Suppressor macrophage (primary cell): ENCODE measurements at regions not wholly inside any gene's neighbourhood (a gene's known extent, or its start where the extent isn't known, plus 50 kb on each side); places are given as distances from the start of the nearest gene placed in this dataset.
"Not testable (repeated sequence)": the region's sequence is repeated elsewhere in the genome, so short reads cannot be mapped to it uniquely, and the experiment has no call there.

ENCODE experiments used
- DNase-seq, 4 experiments: peaks; one replicate each; pipeline ENCODE4 v3.0.0-alpha.2; 2020 to 2022

DNA sequence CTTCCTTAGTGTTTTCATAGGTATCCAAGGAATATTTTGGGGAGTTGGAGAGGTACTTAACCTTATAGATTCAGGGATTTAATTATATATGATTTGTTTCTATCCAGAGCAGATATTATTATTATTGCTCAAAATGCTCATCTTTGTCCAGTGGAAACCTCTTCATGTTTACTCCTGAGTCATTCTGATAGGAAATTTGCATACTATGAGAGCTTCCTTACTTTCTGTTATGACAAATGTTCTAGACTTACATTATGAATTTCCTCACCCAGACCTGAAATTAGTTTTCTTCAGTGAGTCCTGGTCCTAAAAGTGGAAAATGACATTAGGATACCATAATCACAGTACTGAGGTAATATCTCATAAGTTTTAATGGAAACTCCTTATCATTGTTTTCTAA, 57.5 kb upstream of the PLPPR5 start:
- DNase-seq: no peak

DNA sequence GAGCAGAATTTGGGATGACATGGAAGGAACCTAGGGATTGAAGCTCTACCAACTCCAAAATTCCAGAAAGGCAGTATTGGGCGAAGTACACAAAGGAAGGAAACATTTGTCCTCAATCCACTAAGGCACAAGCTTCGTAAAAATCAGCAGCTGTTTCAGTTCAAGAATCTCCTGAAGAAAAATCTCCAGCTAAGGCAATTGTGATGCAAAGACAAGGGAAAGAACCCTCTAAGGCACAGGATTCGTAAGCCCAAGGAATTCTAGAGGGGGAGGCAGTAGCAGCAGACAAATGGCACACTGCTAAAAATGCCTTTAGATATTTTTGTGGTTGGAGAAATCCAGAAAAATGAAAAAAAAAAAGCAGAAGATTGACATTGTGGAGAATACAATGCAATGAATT, 64.5 kb upstream of the PLPPR5 start:
- no peak for DNase-seq

DNA sequence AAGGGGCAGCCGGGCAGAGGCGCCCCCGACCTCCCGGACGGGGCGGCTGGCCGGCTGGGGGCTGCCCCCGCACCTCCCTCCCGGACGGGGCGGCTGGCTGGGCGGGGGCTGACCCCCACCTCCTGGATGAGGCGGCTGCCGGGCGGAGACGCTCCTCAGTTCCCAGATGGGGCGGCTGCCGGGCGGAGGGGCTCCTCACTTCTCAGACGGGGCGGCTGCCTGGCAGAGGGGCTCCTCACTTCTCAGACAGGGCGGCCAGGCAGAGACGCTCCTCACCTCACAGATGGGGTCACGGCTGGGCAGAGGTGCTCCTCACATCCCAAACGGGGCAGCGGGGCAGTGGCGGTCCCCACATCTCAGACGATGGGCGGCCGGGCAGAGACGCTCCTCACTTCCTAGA, 73.9 kb upstream of the PLPPR5 start:
- not testable (repeated sequence) for DNase-seq

DNA sequence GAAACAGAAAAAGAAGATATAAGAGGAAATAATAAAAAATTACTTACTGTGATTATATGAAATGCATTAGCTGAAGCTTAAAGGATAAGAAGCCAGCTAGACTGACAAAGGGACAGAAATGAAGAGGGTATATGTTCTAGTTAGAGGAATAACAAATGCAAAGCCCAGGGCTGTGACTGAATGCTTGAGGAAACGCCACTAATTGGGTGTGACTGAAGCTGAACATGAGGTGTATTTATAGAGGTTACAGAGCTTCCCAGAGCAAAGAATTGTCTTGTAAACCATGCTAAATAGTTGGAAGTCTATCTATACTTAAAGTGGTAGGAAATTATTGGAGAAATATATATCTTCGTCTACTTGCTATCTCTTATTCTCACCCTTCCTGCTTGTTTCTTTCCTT, 77.7 kb upstream of the PLPPR5 start:
- DNase-seq: no peak

DNA sequence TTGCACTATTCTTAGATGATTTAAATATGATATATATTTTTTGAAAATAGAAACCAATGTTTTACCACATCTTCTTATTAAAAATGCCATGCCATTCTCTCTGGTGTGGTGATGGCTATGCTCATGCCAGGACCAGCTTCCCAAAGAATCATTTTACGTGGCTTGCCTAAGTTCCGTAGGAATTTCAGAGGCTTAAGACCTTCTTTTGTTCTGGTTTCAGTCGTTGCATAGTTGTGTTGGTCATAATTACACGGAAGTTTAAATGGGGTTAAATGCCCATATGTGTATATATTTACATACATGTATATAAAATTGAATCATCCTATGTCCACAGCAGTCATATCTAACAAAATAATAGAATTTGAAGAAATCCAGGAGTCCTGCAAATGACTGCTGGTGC, 78.7 kb upstream of the PLPPR5 start:
- no peak for DNase-seq

DNA sequence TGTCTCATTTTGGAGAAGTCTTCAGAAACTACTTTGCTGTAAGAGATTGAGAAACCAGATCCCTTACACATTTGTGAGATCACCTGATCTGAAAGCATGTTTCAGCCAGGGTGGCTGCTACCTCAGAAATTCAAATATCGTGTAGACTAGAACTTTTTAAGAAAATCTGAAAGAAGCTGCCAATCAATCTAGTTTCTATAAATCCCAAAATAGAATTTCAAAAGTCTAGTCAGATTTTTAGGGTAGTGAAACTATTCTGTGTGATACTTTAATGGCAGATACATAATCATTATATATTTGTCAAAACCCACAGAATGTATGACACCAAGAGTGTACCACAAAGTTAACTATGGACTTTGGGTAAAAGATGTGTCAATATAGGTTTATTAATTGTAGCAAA, 79.9 kb upstream of the PLPPR5 start:
- no peak for DNase-seq

DNA sequence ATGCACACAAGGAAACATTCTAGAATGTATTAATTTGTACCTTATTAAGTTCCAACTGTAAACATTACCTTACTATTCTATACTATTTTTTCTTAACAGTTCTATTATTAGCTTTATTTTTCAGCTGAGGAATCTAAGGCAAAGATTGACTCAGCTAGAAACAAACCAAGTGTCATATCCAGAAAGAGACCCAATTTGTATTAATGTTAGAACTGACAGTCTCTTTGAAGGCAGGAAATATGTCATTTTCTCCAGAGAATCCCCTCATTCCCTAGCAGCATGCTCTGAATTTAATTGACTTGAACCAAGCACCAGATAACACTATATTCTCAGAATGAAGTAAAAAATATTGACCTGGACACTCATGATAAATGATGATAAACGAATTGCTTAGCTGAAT, 81.4 kb upstream of the PLPPR5 start:
- DNase-seq: no peak

DNA sequence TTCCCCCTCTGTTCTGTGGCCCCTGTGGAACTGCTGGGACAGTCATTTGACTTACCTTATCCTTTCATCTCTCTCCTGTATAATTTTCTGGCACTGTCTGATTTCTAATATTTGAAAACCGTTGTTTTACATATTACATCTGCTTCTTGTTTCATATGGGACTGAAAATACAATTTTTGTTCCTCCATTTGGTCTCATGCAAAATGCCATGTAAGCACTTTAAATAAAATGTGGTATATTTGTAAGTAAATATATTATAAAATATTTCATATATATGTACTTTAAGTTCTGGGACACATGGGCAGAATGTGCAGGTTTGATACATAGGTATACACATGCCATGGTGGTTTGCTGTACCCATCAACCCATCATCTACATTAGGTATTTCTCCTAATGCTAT, 93.9 kb upstream of the PLPPR5 start:
- no peak for DNase-seq

DNA sequence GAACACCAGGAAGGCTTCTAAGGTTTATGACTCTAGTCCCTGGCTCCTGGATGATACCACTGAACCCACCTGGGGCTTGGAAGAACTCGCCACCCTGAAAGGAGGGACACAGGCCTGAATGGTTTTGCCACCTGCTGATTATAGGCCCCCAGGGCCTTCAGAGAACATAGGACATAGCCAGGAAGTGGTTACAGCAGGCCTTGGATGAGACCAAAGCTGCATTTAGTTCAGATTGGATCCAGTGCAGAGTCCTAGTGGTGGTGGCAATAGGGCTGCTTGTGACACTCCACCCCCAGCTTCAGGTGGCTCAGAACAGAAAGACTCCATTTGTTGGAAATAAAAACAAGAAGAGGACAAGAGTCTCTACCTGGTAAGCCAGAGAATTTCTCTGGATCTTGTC, 101.6 kb upstream of the PLPPR5 start:
- DNase-seq: no peak

DNA sequence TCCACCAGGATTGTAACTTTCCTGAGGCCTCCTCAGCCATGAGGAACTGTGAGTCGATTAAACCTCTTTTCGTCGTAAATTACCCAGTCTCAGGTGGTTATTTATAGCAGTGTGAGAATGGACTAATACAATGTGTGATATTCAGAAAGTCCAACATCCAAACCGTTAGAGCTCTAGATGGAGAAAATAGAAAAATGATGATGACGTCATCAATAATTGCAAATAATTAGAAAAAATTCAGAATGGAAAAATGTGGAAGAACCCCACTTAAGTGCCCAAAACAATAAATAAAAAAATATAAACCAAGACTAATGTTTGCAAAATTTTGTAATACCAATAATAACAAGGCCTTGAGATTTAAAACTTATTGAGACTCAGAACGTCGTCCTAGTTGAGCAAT, 103.0 kb upstream of the PLPPR5 start:
- DNase-seq: no peak

DNA sequence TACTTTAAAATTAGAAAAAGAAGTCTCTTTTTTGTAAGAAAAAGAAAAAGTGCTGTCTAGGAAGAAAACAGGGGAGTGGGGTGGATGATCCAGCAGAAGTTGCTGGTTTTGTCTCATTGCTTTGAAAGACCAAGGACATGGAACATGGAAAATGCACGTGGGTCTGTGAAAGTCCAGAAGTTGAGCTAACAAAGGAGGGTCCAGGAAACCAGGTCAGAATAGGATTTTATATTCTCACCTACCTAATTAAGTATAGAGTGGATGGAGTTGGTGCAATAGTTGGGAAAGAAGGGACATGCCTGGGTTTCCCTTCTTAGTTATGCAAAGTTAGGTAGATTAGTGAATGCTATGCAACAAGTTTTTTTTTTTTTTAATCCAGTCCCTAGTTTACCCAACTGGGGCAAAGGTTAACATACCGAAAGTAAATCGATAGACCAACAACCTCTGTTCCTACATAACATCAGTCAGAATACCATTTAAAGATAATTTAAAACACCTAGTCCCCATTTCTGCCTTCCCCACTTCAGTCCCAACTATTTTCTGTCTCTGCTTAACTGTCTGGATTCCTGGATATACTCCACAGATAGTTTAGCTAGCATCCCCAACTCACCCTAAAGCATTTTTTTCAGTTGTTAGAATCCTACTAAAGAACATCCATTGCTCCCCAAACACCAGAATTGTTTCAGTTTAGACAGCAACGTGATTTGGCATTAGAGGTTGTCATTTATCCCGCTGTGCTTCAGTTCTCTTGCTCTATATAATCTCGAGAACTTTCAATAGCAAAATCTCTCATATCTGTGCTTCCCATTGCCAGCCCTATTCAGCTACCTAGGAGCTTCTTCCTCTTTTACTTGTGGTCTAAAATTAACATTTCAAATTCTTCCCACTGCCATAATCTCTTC, 105.7 kb upstream of the PLPPR5 start:
- DNase-seq: no peak

DNA sequence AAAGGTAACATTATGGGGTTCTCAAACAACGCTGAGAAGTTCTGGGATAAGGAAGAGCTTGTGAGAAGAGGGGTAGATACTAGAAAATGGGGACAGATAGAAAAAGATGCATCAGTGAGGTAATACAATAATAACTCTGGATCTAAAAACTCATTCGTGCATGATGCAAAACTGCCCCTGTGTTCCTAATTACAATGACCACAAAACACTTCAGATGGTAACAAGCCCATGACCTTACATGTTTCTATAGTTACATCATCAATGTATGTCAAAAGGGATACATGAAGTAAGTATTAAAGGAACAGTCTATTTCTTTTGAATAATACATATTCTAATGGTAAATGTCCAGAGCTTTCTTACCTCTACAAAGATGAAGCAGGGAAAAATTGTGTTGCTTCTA, 110.6 kb upstream of the PLPPR5 start:
- no peak for DNase-seq

DNA sequence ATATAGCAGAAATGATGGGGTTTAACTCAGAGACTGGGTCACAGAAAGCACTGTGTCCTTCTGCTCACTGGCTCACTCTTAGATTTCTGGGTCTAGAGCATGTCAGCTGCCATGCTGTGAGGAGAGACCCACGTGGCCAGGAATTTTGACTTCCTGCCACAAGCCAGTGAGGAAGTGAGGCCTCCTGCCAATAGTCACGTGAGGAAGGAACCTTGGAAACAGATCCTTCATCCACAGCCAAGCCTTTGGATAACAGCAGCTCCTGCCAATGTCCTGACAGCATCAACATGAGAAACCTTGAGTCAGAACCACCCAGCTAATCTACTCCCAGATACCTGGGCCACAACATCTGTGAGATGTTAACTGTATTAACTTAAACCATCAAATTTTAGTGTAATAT, 114.5 kb upstream of the PLPPR5 start:
- DNase-seq: no peak

DNA sequence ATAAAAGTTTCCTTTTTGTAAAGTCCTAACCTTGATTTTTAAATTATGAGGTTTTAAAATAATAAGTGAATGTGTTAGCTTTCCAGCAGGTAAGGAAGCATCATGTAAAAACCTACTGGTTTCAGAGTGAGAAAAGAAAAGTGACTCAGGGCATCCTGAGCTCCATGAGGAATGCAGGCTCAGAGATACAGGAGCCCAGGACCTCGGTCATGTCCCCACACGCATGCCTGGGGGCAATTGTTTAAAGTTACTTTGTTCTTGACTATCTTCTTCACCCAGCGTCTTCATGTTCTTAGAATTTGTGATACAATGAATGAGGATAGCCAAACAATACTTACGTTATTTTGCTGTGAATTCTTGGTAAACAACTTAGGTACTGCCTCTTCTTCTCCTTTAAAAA, 117.4 kb upstream of the PLPPR5 start:
- no peak for DNase-seq

DNA sequence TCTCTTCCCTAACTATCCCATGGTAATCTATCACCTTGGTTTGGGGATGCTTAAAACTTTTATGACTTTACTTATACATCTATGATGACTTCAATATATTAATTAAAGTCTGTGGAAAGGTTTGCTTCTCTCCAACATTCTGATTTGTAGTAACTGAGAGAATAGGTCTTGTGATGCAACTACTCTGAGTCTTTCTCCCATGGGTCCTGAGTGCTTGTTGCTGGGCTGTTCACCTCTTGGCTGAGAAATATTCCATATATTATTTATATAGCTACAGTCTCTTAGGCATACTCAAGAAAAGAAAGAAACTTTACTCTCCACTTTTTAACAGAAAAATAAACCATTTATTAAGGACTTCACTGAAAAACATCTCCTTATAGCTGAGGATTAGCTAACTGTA, 119.3 kb upstream of the PLPPR5 start:
- no peak for DNase-seq

DNA sequence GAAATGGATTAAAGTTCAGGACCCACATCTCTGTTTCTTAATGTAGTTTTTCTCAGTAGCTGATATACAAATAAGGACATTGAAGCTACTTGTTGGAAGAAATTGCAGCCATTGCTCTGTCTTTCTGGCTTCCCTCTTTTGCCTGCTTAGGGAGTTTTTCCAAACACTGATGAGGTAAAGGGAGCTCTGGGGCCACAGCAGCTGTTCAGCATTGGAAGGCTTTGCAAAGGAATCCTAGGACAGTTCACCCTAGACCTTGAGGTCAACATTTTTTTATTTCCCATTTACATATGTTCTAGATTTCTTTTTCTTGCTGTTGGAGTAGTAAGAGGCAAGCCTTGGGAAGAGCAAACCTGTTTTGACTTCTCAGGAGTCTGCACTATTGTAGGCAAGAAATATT, 126.9 kb upstream of the PLPPR5 start:
- DNase-seq: no peak

DNA sequence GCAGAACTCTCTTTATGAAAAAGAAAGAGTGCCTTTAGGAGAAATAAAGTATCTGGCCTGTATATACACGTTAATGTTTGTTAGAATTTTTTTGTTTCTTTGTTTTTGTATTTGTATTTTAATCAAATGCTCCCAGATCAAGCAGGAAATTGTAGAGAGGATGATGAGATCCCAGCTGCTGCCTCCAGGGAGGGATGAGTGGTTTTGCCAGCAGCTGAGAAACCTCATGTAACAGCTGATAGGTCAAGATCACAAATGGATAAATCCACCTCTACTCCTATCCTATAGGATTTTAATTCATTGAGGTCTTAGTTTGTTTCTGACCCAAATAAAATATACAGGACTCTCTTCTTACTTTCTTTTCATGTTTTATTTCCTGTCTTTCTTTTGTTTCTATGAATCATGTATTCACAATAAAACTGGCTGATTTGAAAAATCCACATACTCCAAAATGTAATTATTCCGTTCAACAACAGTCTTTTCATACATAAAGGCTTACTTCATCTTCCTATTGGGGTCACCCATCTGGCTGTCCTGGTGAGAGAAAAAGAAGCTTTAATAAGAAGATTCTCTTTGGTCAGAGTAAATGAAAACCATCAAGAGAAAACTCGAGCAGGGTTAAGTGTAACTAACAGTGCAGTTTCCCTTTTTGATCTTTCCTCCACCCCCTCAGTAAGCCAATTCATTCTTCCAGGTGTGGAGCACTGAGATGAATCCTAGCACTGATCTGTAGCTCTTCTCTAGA, 129.3 kb upstream of the PLPPR5 start:
- no peak for DNase-seq

DNA sequence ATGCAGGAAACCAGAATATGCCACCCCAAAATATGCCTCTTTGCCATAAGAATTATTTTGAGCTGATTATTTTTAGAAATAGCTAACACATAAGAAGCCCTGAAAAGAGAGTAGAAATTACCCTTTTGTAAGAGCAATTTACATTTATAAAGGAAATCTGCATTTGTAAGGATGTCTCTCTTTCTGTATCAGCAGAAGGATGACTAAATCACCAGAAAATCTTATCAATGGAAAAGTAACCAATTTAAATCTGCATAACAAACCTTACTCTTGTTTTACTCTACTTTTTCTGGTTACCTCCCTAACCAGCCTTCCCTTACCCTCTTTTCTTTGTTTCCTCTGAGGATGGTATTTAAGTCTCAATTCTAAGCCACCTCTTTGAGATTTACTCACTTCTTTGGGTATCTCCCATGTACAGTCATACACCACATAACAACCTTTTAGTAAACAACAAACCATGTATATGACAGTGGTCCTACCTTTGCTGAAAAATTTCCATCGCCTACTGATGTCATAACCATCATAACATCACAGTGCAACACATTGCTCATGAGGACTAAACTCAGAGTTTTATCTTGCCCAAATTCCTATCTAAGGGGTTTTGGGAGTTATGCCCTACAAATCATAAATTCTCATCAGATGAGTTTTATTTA, 126.6 kb upstream of the PLPPR4 start:
- DNase-seq: no peak

DNA sequence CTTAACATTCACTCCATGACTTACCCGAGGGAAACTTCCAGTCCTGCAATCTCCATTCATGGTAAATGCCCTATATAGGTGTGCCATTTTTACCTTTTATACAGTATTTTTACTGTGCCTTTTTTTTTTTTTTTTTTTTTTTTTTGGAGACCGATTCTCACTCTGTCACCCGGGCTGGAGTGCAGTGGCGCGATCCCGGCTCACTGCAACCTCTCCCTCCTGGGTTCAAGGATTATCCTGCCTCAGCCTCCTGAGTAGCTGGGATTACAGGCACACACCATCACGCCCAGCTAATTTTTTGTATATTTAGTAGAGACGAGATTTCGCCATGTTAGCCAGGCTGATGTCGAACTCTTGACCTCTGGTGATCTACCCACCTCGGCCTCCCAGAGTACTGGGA, 124.4 kb upstream of the PLPPR4 start:
- no peak for DNase-seq

DNA sequence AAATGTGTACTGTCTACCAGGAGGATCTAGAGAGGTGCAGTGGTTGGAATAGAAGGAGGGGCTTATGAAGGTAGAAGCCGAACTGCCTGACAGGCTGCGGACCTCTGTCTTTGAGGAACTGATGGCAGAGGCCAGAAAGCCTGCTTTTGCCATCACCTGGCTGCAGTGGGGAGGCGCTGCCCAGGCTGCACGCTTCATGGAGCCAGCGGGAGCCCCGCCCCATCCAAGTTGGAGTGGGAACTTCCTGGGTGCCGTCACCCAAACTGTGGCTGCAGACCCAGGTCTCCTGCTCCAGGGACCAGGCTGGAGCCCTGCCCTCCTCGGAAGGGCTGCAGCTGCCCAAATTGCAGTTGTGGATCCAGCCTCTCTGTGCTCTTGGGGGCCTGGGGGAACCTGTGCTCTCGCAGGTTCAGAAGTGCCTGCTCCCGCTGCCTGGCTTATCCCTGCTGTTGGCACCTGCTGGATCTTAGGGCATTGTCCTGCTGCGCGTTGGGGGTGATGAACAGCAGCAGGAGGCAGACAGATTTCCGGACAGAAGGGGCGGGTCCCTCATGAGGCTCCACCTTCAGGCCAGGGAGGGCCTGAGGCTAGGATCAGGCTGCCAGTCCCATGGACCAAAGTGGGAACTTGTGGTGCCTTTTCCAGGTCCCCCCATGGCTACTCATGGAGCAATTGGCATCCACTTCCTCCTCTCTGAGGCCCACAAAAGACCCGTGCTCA, 118.0 kb upstream of the PLPPR4 start:
- DNase-seq: no peak

DNA sequence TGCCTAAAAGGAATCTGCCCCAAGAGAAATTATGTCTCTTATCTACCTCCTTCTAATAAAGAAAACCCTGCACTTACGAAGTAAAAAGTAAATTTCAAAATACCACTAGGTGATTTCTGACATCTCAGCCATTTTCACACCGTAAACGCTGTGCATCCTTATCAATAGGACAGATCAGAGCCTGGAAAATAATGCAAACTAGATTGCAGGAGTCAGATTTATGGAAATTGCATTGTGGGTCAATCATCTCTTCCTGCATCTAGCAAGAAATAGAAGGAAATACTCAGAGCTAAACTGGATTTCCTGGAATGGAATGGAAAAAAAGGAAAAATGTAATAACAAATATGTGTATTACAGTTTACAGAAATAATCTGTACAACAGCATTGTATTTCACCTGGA, 114.3 kb upstream of the PLPPR4 start:
- no peak for DNase-seq

DNA sequence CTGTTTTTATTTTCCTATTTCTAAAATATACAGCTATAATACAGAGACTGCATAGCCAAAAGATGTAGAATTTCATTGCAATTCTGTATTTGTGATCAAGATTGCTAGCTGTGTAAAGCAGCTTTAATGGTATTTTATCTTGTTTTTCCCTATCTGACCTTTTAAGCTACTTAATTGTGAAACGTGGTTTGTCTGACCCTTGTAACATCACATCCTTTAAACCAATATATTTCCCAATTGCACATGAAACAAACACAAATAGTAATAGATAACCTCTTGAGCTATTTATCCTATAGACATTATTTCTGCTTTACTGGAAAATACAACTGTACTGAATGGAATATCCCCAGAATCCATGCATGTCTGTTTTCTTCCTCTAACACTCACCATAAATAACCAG, 112.2 kb upstream of the PLPPR4 start:
- no peak for DNase-seq

DNA sequence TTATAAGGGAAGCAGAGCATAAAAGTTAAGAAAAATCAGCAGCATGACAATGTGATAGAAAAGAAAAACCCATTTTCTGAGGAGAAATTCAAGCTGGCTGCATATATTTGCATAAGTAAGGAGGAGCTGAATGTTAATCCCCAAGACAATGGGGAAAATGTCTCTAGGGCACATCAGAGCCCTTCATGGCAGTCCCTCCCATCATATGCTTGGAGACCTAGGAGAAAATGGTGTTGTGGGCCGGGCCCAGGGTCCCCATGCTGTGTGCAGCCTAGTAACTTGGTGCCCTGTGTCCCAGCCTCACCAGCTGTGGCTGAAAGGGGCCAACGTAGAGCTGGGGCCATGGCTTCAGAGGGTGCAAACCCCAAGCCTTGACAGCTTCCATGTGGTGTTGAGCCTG, 100.6 kb upstream of the PLPPR4 start:
- no peak for DNase-seq
